ENCODE measurements at regions not wholly inside any gene's neighbourhood (a gene's known extent, or its start where the extent isn't known, plus 50 kb on each side); places are given as distances from the start of the nearest gene placed in this dataset.
A peak's percentile ranks its signal among the peaks of the same experiment; 100 is the strongest.
"Not testable (repeated sequence)": the region's sequence is repeated elsewhere in the genome, so short reads cannot be mapped to it uniquely, and the experiment has no call there.

DNA sequence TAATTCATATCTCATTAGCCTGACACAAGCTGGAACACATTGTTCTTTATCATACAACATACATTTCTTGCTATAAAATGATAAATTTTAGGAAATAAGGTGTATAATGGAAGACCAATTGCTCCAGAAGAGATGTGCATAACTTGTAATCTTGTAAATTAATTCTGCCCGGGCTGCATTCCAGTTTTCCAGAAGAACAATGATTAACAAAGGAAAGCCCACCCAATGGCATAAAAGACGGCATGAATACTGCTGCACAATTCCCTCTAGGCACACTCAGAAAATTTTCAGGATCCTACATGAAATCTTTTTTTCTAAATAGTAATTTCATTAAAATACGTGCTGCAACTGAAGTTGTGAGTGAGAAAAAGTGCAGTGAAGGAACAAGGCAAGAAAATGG lies 137.4 kb upstream of the KRR1 start:
- DNase-seq (ENCODE audit: low read depth in 2 of 2), result no peak

DNA sequence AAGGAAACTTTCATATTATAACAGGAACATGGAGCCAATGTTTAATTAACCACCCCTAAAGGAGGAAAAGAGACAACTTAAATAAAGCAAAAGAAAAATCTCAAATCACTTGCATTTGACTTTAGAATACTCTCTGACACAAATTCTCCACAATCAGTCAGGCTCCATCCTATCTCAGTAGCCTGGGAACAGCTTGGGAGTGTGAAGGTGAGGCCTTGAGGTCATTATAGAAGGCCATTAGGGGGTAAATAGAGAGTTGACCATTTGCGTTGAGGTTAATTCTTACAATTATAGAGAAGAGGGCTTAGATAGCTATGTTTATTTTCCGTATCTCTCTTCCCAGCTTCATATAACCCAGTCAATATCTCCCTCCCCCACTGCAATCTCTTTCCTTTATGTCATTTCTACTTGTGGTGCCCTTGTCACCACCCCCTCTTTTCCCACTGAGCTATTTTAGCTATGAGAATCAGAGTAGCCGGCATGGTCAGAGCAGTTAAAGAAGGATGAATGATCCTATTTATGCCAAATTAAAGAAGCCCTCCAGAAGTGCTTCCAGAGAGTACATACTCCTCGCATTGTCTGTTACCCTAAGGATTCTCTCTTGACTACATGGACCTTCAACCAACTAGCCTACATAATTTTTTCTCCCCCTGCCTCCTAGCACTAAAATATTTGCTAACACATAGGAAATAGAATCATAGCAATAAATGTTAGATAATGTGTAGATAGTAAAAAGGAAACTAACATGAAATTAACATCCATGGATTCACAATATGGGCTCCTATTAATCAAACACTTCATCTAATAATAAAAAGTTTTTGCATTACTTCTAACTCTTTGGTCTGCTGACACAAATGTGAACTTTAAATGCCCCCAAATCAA lies 135.2 kb upstream of the KRR1 start:
- DNase-seq (ENCODE audit: low read depth in 2 of 2), result no peak

DNA sequence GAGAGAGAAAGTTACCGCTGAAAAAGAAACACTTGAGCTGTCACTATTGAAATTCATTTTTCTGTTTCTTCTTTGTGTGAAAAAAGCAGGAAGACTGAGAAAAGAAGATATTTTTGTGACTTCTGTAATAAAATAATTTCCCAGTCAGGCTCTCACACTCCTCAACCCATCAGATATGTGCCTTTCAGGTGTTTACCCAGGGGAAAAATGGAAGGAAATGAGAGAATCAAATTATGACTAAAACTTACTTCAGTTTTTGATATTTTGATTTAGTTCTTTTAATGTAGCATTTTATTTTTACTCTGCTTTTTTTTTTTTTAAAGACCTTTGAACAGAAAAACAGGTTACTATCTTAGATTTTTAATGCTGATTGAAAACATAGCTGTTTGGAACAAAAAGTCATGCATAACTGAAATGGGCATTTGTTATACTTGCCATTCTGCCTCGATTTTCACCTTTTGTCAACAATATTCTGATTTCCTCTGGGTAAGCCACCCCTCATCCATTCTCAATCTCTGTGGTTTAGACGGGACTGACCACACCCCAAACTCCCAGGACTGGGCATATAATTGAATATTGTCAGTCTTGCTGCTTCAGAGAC lies 133.2 kb upstream of the KRR1 start:
- no peak for DNase-seq (ENCODE audit: low read depth in 2 of 2)

DNA sequence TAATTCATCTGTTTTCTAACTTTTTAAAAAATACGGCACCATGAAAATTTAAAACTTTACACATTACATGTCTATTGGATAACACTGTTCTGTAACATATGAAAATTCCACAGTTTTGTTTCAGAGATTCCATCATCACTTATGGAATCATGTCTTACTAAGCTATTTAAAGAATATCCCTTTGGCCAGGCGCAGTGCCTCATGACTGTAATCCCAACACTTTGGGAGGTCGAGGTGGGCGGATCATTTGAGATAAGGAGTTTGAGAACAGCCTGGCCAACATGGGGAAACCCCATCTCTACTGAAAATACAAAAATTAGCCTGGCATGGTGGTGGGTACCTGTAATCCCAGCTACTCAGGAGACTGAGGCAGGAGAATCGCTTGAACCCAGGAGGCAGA lies 131.7 kb upstream of the KRR1 start:
- not testable (repeated sequence) for DNase-seq (ENCODE audit: low read depth in 2 of 2)

DNA sequence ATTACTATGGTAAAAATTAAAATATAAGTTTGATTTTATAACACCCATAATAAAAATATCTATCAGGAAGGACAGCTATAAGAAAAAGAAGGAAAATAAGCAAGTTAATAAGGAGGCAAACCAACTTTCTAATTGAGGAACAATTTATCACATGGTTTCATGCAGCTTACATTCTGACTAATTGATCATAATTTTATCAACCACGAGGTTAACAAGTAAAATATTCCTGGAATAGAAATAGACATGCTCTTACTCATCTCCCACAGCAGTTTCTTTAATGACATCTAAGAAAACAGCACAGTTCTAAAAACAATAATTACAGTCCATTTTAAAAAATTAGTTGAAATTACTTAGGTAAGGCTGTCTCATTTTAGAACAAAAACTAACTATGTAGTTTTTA lies 130.8 kb upstream of the KRR1 start:
- no peak for DNase-seq (ENCODE audit: low read depth in 2 of 2)

DNA sequence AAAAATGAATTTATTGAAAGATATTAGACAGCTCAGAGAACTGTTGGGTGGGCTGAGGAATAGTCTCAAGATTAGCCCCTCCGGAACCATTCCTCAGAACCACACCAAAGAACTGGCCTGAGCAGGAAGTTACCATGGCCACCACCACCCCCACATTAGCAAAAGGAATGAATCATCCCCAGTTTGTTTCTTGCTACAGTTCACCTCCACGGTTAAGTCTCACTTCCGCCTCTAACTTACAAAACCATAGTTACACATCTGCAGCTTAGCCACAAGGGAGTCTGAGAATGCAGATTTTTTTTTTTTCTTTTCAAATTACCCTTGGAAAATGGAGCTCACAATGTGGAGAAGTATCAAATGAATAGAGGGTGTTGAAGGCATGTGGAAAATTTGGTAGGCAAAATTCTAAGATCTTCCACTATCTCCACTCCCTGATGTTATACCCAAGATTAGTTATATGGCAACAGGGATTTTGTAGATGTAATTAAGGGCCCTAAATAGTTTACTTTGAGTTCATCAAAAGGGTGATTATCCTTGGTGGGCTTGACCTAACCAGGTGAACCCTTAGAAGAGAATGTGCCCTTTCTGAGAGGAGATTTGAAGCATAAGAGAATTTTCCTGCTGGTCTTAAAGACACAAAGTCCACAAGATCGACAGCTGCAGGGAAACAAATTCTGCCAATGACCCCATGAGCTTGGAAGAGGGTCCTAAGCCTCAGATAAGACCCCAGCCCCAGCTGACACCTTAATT lies 129.8 kb upstream of the KRR1 start:
- peak; percentile 21 to 29 for DNase-seq (ENCODE audit: low read depth in 2 of 2)

DNA sequence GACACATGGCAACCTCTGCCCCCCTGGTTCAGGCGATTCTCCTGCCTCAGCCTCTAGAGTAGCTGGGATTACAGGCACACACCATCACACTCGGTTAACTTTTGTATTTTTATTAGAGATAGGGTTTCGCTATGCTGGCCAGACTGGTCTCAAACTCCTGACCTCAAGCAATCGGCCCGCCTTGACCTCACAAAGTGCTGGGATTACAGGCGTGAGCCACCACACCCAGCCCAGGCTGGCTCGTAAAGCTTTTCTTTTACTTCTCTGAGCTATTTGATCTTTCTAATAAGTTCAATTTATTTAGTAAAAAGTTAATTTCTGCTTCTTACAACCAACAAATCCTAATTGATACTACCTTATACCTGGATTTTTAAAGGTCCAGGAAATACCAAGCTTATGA lies 127.4 kb upstream of the KRR1 start:
- no peak for DNase-seq (ENCODE audit: low read depth in 2 of 2)

DNA sequence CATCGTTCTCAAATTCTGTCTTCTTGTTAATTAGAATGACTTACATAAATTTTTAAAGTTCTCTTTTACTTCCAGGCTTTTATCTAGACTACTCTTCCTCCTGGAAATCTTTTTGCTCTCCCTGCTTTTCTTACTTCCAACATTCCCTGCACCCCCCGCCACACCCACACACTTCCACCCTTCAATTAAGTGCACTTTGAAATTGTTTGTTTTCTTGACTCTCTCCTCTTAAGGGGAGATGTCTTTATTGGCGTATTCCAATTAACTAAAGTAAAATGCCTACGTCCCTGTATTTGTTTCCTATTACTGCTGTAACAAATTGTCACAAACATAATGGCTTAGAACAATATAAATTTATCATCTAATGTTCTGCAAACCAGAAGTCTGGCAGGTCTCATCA lies 125.2 kb upstream of the KRR1 start:
- DNase-seq (ENCODE audit: low read depth in 2 of 2), result no peak

DNA sequence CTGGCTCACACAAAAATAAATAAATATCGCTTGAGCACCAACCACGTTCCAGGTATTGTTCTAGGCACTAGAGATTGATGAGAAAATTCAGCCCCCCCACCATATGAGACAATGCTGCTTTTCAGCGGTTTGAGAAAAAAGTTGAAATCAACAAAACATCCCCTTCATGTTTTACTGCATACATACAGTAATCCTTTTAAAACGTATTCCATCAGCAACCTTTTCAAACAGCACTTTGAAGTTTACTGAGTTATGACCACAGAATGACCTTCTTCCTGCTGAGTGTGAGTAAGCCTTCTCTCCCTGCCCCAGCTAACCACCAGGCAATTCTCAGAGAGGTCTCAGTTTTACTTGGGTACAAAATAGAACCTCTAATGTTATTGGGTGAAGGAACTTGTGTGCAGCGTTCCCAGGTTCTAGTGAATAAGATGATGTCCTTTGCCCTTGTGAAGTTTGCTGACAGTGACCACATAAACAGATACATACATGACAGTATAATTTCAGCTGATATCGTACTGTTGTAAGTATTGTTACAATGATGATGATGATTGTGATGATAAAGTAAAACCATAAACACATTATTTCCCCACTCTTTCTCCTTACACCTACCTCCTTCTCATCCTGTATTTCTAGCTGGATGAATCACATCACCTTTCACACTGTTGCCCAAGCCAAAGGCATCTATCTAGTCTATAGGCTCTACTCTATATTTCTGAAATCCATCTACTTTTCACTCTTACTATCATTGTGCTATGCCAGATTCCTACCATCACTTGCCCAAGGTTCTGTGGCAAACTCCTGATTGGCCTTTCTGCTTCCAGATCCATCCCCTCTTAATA lies 124.4 kb upstream of the KRR1 start:
- DNase-seq (ENCODE audit: low read depth in 2 of 2), result no peak

DNA sequence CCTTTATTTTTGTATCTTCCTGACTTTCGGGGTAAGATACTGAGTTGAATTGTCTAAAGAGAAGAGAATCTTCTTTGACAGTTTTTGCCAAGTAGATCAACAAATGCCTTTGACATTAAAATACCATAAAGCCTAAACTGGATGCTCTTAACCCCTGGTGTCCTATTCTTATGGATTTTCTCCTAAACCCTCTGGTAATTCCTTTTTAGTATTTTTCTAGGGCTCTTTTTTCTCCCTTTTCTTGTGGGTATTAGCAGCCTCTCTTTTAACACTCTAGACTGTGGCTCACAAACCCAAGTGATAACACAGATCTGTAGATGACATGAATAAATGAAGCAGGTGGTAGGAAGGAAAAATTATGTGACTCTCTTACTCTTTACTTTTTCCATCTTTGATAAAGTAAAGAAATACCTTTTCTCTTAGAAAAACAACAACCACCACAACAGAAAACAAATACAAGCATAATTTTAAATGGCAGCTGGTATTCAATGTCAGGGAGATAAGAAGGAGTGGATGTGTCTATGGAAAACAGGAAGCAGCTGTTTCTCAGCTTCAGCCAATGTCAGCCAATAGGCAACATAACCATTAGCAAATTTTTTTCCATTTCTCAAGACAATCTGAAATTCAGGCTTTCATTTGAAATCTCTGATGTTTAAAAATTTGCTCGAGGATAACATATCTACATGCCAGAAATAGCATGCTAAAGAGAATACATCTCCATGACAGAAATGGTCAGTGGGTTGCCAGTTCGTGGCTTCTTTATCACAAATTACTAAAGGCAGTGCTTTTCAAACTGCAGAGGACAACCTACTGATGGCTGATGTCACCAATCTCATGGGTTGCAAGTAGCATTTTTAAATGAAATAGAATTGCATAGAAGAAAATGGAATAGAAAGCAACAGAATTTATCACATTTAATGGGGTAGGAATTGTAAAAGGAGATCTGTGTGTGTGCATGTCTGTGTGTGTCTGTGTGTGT lies 123.1 kb upstream of the KRR1 start:
- DNase-seq (ENCODE audit: low read depth in 2 of 2), result no peak

DNA sequence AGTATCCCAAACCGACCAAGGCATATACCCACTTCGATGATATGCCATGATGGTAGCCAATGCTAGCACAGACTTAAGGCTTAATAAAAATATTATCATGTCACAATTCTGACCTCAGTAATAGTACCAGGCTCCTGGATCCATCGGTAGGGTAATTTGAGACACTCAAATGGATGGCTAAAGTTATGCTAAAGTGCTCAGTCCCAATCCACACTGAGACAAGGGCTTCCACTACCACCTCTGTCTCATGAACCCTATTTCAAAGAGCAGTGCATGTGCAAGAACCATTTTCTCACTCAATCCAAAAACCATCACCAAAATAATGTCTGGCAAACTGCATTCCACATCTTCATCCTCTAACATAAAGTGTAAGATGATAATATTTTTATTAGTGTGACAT lies 122.4 kb upstream of the KRR1 start:
- DNase-seq (ENCODE audit: low read depth in 2 of 2), result no peak

DNA sequence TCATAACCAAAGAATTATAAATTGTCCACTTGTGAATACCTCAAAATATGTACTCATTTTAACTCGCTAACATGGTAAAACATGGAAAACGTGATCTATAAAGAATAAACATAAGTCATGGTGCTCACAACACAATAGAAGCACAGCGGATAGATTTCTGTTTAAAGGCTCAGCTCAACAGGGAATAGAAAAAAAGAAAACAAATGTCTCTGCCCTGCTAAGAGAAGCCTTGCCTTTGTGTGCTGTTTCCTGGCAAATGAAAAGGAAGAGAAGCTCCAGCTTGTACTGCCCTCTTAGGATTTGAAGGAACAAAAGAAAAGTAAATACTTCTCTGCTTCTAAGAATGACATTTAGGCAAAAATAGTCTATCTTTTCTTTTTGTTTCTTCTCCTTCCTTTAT lies 121.0 kb upstream of the KRR1 start:
- no peak for DNase-seq (ENCODE audit: low read depth in 2 of 2)

DNA sequence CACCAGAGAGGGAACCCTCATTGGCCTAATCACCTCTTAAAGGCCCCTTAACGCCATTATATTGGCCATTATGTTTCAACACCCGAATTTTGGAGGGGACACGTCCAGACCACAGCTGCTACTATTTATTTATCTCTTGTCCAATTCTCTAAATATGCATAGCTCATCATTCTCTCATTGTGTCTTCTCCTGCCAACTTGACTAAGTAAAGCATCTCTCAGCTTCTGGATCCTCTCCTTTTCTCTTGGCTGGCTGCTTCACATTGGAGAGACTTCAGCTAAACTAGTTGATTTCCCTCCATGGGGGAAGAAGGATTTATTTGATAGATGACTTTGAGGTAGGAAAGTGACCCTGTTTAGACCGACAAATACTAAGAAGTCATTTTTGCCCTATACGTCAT lies 120.4 kb upstream of the KRR1 start:
- no peak for DNase-seq (ENCODE audit: low read depth in 2 of 2)

DNA sequence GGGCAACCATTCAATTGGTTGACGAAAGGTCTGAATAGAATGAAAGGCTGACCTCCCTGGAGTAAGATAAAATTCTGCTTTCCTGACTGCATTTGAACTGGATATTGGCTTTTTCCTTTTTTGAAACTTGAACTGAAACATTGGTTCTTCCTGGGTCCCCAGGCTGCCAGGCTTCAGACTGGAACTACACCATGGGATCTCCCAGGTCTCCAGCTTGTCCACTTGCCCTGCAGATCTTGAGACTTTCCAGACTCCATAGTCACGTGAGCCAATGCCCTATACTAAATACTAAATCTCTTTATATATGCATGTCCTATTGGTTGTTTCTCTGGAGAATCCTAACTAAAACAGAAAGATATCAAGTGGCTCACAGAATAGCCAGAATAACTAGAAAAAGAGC lies 118.7 kb upstream of the KRR1 start:
- DNase-seq (ENCODE audit: low read depth in 2 of 2), result no peak

DNA sequence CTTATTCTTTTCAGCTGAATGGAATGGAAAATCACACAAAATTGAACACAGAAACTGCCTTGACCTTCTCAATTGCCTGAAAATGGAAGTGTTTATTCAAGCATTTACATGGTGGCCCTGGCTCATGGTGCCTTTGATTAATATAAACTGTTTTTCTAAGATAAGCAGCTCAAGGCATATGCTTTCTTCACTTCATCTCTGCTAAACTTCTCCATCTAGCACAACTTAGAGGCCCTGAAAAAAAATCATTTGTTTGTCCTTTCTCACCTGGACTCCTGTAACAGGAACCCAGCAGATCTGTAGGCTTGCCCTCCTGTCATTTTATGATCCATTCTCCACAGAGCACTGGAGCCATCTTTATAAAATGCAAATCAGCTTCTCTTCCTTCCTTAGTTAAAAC lies 117.5 kb upstream of the KRR1 start:
- no peak for DNase-seq (ENCODE audit: low read depth in 2 of 2)

DNA sequence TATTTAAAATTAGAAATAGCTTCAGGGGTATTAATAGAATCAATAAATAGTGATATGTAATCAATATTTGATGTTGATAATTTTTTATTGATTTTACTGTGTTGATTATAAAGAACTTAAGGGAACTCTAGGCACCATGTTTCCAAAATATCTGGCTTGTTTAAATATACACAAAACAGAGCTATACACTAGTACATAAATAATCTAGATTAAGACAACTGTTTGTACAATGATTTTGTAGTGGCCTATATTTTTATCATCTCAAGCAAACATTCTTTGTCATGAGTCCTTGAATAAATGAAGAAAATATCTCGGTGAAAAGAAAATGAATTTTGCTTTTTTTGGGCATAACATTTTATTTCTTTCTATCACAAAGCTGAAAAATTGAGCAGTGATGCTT lies 117.1 kb upstream of the KRR1 start:
- no peak for DNase-seq (ENCODE audit: low read depth in 2 of 2)

DNA sequence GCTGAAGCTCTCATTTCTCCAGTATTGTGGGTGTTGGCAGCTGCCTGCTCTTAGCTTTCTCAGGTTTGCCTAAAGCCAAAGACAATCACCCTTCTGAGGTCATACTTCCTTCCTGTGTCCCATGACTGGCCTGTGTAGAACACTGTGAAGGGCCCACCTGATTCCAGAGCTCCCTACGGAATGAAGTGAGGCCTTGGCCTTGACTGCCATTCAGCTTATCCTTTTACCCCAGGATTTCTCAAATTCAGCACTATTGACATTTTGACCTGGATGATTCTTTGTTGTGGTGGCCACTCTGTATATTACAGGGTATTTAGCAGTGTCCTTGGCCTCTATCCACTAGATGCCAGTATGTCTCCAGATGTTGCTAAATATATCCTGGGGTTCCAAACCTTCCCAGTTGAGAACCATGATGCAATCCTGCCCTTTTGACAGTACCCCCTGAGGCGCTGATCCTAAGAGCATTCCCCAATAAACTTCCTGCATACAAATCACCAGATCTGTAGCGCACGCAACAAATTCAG lies 112.3 kb upstream of the KRR1 start:
- no peak for DNase-seq (ENCODE audit: low read depth in 2 of 2)

DNA sequence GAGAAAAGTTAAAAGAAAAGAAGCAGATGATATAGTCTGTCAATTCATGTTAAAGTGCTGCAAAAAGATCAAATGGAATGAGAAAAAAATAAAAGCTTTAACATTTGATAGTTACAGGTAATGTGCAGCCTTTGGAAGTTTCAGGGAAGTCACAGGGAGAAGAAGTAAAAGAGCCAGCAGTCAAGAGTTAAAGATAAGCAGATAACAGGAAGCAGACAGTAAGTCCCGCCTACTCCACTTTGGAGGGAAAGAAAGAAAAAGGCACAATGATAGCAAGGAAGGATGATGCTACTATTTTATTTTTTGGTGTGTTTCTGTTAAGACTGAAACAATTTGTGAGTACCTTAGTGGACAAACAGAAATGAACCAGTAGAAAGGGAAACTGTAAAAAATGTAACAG lies 111.1 kb upstream of the KRR1 start:
- no peak for DNase-seq (ENCODE audit: low read depth in 2 of 2)

DNA sequence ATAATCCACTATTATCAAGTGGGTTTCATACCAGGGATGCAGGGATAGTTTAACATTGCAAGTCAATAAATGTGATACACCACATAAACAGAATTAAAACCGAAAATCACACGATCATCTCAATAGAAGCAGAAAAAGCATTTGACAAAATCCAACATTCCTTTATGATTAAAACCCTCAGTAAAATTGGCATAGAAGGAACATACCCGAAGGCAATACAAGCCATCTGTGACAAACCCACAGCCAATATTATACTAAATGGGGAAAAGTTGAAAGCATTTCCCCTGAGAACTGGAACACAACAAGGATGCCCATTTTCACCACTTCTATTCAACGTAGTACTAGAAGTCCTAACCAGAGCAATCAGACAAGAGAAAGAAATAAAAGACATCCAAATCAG lies 103.0 kb upstream of the KRR1 start:
- DNase-seq (ENCODE audit: low read depth in 2 of 2), result not testable (repeated sequence)

DNA sequence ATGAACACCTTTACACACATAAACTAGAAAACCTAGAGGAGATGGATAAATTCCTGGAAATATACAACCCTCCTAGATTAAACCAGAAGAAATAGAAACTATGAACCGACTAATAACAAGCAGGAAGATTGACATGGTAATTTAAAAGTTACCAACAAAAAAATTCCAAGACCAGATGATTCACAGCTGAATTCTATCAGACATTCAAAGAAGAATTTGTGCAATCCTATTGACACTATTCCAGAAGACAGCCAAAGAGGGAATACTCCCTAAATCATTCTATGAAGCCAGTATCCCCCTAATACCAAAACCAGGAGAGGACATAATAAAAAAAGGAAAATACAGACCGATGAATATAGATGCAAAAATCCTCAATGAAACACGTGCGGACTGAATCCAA lies 102.6 kb upstream of the KRR1 start:
- no peak for DNase-seq (ENCODE audit: low read depth in 2 of 2)

DNA sequence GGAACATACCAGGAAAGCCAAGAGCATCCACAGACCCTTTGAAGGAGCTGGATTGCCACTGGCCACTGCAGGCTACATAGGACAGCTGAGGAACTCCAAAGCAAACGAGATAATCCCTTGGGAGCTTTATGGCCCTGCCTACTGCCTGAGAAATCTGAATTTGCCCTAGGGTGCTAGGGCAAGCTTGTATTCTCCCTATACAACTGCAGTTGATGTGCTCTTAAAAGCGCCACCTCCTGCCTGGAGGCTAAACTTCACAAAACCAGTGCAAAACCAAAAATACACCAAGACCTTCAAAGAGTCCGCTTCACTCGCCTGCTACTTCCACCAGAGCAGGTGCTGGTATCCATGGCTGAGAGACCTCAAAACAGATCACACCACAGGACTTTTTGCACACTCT lies 99.6 kb upstream of the KRR1 start:
- DNase-seq (ENCODE audit: low read depth in 2 of 2), result no peak

Data from stimulated activated CD8-positive, alpha-beta memory T cell treated with anti-CD3 and anti-CD28 coated beads, Interleukin-7, amount 100 ng/mL, for 4 hours (primary cell).